Dendritic cell treated with granulocyte-macrophage colony-stimulating factor and Interleukin-4, amounts not matched to agents 40 ng/mL and 50 ng/mL, for 4 days (primary cell): ENCODE measurements at regions not wholly inside any gene's neighbourhood (a gene's known extent, or its start where the extent isn't known, plus 50 kb on each side); places are given as distances from the start of the nearest gene placed in this dataset.

Experiments used
- H3K27ac Mint-ChIP-seq: one replicate; pipeline ENCODE4 v1.8.0; 2022; ENCODE audit warnings: mild to moderate bottlenecking, mixed read lengths
- H3K27me3 Mint-ChIP-seq: one replicate; pipeline ENCODE4 v1.8.0; 2022; ENCODE audit warnings: mild to moderate bottlenecking, mixed read lengths
- H3K36me3 Mint-ChIP-seq: one replicate; pipeline ENCODE4 v1.8.0; 2022; ENCODE audit warnings: low read depth, mixed read lengths
- H3K4me1 Mint-ChIP-seq: one replicate; pipeline ENCODE4 v1.8.0; 2022; ENCODE audit warnings: low read depth, mixed read lengths
- H3K4me3 Mint-ChIP-seq: one replicate; pipeline ENCODE4 v1.8.0; 2022; ENCODE audit warnings: mild to moderate bottlenecking, moderate library complexity, mixed read lengths
- H3K9me3 Mint-ChIP-seq: one replicate; pipeline ENCODE4 v1.8.0; 2022; ENCODE audit warnings: mixed read lengths
- intact Hi-C: fragments of 100-400 bp; cut with micrococcal nuclease; formaldehyde crosslinking; loops from one replicate; pipeline ENCODE4 v1.15.0; 2022

DNA sequence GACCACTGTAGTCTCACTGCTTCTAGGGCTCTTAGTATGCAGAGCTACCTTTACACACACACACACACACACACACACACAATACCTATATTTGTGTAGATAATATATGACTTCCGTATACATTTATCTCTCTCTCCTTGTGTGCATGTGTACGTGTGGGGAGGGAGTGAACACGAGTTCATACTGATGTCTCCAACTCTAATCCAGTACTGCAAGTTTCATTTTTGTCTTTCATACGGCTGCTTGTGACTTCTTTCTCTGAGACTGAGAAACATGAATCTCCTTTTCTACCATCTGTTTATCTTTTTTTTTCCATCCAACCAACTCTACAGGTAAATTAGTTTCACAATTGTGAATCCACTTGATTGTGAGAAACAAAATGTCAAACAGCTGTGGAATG lies 1229.5 kb upstream of the AGA start:
- intact Hi-C loops: no loop called here
- H3K27me3 Mint-ChIP-seq: no peaks in the 10 kb centered on the region
- H3K4me1 Mint-ChIP-seq: no peaks in the 10 kb centered on the region
- H3K27ac Mint-ChIP-seq: no peak overlapping the region
- no peak overlapping the region for H3K4me3 Mint-ChIP-seq
- H3K36me3 Mint-ChIP-seq: no peaks in the 10 kb centered on the region
- H3K9me3 Mint-ChIP-seq: peaks cover 35% of the 10 kb centered on the region

DNA sequence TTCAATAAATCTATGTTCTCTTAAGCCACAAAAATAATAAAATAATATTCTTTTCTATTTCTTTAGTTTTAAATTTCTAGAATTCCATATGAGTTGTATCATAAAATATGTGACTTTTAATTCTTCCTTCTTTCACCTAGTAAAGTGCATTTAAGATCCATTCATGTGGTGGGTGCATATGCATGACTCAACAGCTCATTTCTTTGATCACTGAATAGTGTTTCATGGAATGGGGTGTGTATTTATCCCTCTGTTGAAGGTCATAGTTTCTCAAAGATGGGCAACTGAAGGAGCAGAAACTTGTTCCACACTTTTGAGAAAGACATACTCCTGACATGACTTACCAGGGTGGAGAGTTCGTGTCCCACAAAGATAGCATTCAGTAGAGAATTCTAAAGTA lies 1230.3 kb upstream of the AGA start:
- H3K36me3 Mint-ChIP-seq: no peaks in the 10 kb centered on the region
- no peak overlapping the region for H3K4me3 Mint-ChIP-seq
- no peaks in the 10 kb centered on the region for H3K4me1 Mint-ChIP-seq
- no peaks in the 10 kb centered on the region for H3K27me3 Mint-ChIP-seq
- H3K27ac Mint-ChIP-seq: no peak overlapping the region
- intact Hi-C loops: no loop called here
- peaks cover 35% of the 10 kb centered on the region for H3K9me3 Mint-ChIP-seq

DNA sequence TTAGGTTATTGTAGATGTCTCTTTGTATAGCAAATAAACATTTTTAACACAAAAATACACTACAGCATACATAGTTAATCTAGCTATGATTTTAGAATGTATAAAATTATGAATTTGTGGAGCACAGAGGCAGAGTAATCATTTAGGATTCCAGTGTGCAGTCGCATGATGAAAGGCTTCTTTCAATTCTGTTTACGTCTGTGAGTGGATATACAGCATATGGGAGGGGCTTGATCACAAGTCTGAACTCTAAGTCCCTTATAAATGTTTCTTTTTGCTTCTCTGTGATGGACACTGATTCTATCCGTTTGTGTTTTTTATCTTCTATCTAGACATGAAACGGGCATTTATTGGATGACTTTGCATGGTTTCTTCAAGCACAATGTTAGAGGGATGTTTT lies 1239.6 kb upstream of the AGA start:
- H3K4me3 Mint-ChIP-seq: no peak overlapping the region
- no peak overlapping the region for H3K27ac Mint-ChIP-seq
- intact Hi-C loops: no loop called here
- no peaks in the 10 kb centered on the region for H3K27me3 Mint-ChIP-seq
- H3K9me3 Mint-ChIP-seq: peaks cover 8% of the 10 kb centered on the region
- H3K36me3 Mint-ChIP-seq: no peaks in the 10 kb centered on the region
- no peaks in the 10 kb centered on the region for H3K4me1 Mint-ChIP-seq

GRCh38 chr4:178689926-178690325 lies 1247.7 kb upstream of the AGA start:
- H3K27me3 Mint-ChIP-seq: no peaks in the 10 kb centered on the region
- no peak overlapping the region for H3K27ac Mint-ChIP-seq
- intact Hi-C loops: no loop called here
- H3K4me1 Mint-ChIP-seq: no peaks in the 10 kb centered on the region
- no peak overlapping the region for H3K4me3 Mint-ChIP-seq
- H3K9me3 Mint-ChIP-seq: peaks cover 30% of the 10 kb centered on the region
- H3K36me3 Mint-ChIP-seq: no peaks in the 10 kb centered on the region

DNA sequence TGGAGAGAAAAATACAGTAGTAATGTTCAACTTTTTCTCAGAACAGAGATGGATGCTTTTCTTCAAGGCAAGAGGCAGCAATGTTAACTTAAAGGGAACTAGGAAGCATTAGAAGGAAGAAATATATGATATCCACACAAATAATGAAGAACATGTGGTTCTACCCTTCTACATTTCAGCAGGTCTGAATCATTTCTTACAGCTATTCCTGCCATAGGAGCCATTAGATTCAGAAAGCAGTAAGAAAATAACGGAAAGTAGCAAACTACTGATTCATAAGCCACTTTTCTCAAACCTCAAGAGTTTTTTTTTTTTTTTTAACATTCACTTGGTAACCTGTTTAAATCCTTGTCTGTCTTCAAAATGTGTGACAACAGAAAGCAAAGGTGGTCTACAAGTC lies 1251.6 kb upstream of the AGA start:
- intact Hi-C loops: no loop called here
- H3K9me3 Mint-ChIP-seq: peaks cover 22% of the 10 kb centered on the region
- H3K4me3 Mint-ChIP-seq: no peak overlapping the region
- H3K27ac Mint-ChIP-seq: no peak overlapping the region
- no peaks in the 10 kb centered on the region for H3K27me3 Mint-ChIP-seq
- H3K4me1 Mint-ChIP-seq: no peaks in the 10 kb centered on the region
- no peaks in the 10 kb centered on the region for H3K36me3 Mint-ChIP-seq

GRCh38 chr4:178696515-178696914 lies 1254.3 kb upstream of the AGA start:
- H3K4me1 Mint-ChIP-seq: no peaks in the 10 kb centered on the region
- H3K27me3 Mint-ChIP-seq: no peaks in the 10 kb centered on the region
- no peaks in the 10 kb centered on the region for H3K36me3 Mint-ChIP-seq
- no peak overlapping the region for H3K4me3 Mint-ChIP-seq
- intact Hi-C loops: no loop called here
- H3K27ac Mint-ChIP-seq: no peak overlapping the region
- H3K9me3 Mint-ChIP-seq: no peaks in the 10 kb centered on the region

- Mint-ChIP-seq H3K4me1 (no peaks in the 10 kb centered on the region), H3K36me3 (no peaks in the 10 kb centered on the region), H3K4me3 (no peak overlapping the region), H3K27me3 (no peaks in the 10 kb centered on the region), H3K9me3 (peaks cover 20% of the 10 kb centered on the region), H3K27ac (no peak overlapping the region)
- intact Hi-C loops: no loop called here
Observed at GRCh38 chr4:178712486-178712885, 1270.2 kb upstream of the AGA start.

GRCh38 chr4:178738026-178738425 lies 1295.8 kb upstream of the AGA start:
- H3K27ac Mint-ChIP-seq: no peak overlapping the region
- H3K4me1 Mint-ChIP-seq: no peaks in the 10 kb centered on the region
- H3K9me3 Mint-ChIP-seq: peaks cover 11% of the 10 kb centered on the region
- intact Hi-C loops: no loop called here
- no peak overlapping the region for H3K4me3 Mint-ChIP-seq
- no peaks in the 10 kb centered on the region for H3K36me3 Mint-ChIP-seq
- no peaks in the 10 kb centered on the region for H3K27me3 Mint-ChIP-seq

GRCh38 chr4:178745203-178745602 lies 1303.0 kb upstream of the AGA start:
- intact Hi-C loops: no loop called here
- no peak overlapping the region for H3K27ac Mint-ChIP-seq
- no peaks in the 10 kb centered on the region for H3K27me3 Mint-ChIP-seq
- no peaks in the 10 kb centered on the region for H3K36me3 Mint-ChIP-seq
- H3K4me3 Mint-ChIP-seq: no peak overlapping the region
- H3K4me1 Mint-ChIP-seq: no peaks in the 10 kb centered on the region
- H3K9me3 Mint-ChIP-seq: peaks cover 35% of the 10 kb centered on the region

- no peaks in the 10 kb centered on the region for H3K27me3 Mint-ChIP-seq
- intact Hi-C loops: no loop called here
- H3K36me3 Mint-ChIP-seq: no peaks in the 10 kb centered on the region
- H3K4me1 Mint-ChIP-seq: no peaks in the 10 kb centered on the region
- H3K9me3 Mint-ChIP-seq: no peaks in the 10 kb centered on the region
- H3K27ac Mint-ChIP-seq: no peak overlapping the region
- H3K4me3 Mint-ChIP-seq: no peak overlapping the region
Observed at GRCh38 chr4:178752954-178753525, 1310.8 kb upstream of the AGA start.

- Mint-ChIP-seq H3K4me1 (no peaks in the 10 kb centered on the region), H3K27ac (no peak overlapping the region), H3K36me3 (no peaks in the 10 kb centered on the region), H3K27me3 (no peaks in the 10 kb centered on the region), H3K4me3 (no peak overlapping the region), H3K9me3 (peaks cover 26% of the 10 kb centered on the region)
- intact Hi-C loops: no loop called here
Observed at GRCh38 chr4:178778496-178778895, 1336.3 kb upstream of the AGA start.

- no peaks in the 10 kb centered on the region for H3K36me3 Mint-ChIP-seq
- no peak overlapping the region for H3K27ac Mint-ChIP-seq
- H3K9me3 Mint-ChIP-seq: peaks cover 31% of the 10 kb centered on the region
- H3K4me3 Mint-ChIP-seq: no peak overlapping the region
- H3K4me1 Mint-ChIP-seq: no peaks in the 10 kb centered on the region
- no peaks in the 10 kb centered on the region for H3K27me3 Mint-ChIP-seq
- intact Hi-C loops: no loop called here
Observed at GRCh38 chr4:178781779-178782178, 1339.5 kb upstream of the AGA start.

DNA sequence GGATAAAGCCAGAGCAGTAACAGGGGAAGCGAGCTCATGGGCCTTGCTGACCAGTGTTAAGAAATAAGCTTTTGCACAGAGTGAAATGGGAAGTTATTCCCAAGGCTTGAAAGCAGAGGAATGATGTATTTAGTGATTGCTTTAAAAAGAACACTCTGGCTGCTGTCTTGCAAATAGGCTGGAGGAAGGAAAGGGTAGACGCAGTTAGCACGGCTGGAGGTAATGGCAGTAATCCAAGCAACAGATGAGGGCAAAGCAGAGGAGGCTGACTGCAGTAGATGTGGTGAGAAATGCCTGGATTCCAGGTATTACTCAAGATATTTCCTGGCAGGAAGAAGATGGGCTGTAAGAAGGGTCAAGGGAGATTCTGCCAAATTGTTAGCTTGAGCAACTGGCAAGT lies 1342.3 kb upstream of the AGA start:
- H3K4me1 Mint-ChIP-seq: no peaks in the 10 kb centered on the region
- H3K4me3 Mint-ChIP-seq: no peak overlapping the region
- H3K27ac Mint-ChIP-seq: no peak overlapping the region
- H3K9me3 Mint-ChIP-seq: peaks cover 15% of the 10 kb centered on the region
- intact Hi-C loops: no loop called here
- H3K36me3 Mint-ChIP-seq: no peaks in the 10 kb centered on the region
- H3K27me3 Mint-ChIP-seq: no peaks in the 10 kb centered on the region

GRCh38 chr4:178789279-178789678 lies 1347.0 kb upstream of the AGA start:
- H3K27ac Mint-ChIP-seq: no peak overlapping the region
- intact Hi-C loops: no loop called here

GRCh38 chr4:178799204-178799603 lies 1357.0 kb upstream of the AGA start:
- Mint-ChIP-seq H3K9me3 (peaks cover 32% of the 10 kb centered on the region), H3K27ac (no peak overlapping the region), H3K27me3 (no peaks in the 10 kb centered on the region), H3K36me3 (no peaks in the 10 kb centered on the region), H3K4me3 (no peak overlapping the region), H3K4me1 (no peaks in the 10 kb centered on the region)
- intact Hi-C loops: no loop called here

More at GRCh38 chr4:178789279-178789678, 1347.0 kb upstream of the AGA start:
- Mint-ChIP-seq H3K36me3 (no peaks in the 10 kb centered on the region), H3K4me1 (no peaks in the 10 kb centered on the region), H3K27me3 (no peaks in the 10 kb centered on the region), H3K4me3 (no peak overlapping the region), H3K9me3 (peaks cover 12% of the 10 kb centered on the region)
